Esophagus squamous epithelium (tissue), 5 donors: ENCODE measurements at regions not wholly inside any gene's neighbourhood (a gene's known extent, or its start where the extent isn't known, plus 50 kb on each side); places are given as distances from the start of the nearest gene placed in this dataset.

Experiments used
- DNase-seq: peaks from one replicate; lab custom pipeline; 2025; lab: John Stamatoyannopoulos, UW
- H3K27ac ChIP-seq, 4 donors: fragments of 200-600 bp; sonication (generic); one replicate each; pipeline ENCODE4 v1.5.1; 2016 to 2019; ENCODE audit warnings: mild to moderate bottlenecking in 1 of 4
- H3K27me3 ChIP-seq, 4 donors: fragments of 200-600 bp; sonication (generic); 1 replicate in 3 of 4; 2 replicates in 1 of 4; pipeline versions ENCODE4 v1.5.1 to v1.6.0; 2017 to 2021; ENCODE audit warnings: antibody characterized with exemption in 1 of 4
- H3K36me3 ChIP-seq, 3 donors: fragments of 200-600 bp; sonication (generic); one replicate each; pipeline ENCODE4 v1.5.1; 2016 to 2019
- H3K4me1 ChIP-seq, 3 donors: fragments of 200-600 bp; sonication (generic); one replicate each; pipeline ENCODE4 v1.5.1; 2017 to 2019
- H3K4me3 ChIP-seq, 4 donors: fragments of 200-600 bp; sonication (generic); 1 replicate in 3 of 4; 2 replicates in 1 of 4; pipeline ENCODE4 v1.5.1; 2016 to 2019; ENCODE audit warnings: mild to moderate bottlenecking in 2 of 4, moderate library complexity in 1 of 4
- H3K9me3 ChIP-seq, 3 donors: fragments of 200-600 bp; sonication (generic); one replicate each; pipeline ENCODE4 v1.5.1; 2016 to 2019
- POLR2A ChIP-seq, 4 donors: fragments of 450-650 bp; IDR thresholded peaks; one replicate each; pipeline ENCODE4 v1.6.1; 2017; ENCODE audit warnings: antibody characterized with exemption in 4 of 4, mild to moderate bottlenecking in 4 of 4, moderate library complexity in 3 of 4
- WGBS, 2 donors: methylation state at CpG; one replicate each; pipeline ENCODE4 v1.1.5; 2018; 5-methylcytosine and 5-hydroxymethylcytosine counted together
- intact Hi-C: fragments of 100-400 bp; cut with DNase I; formaldehyde crosslinking; loops from one replicate; pipeline ENCODE4 v1.15.0; 2022
- TF ChIP-seq, protein P1 (sequence below), 6 experiments: fragments of 450-650 bp in 4 of 6; fragments of 200-600 bp in 2 of 6; sonication (generic) in 2 of 6; IDR thresholded peaks; one replicate each; pipeline ENCODE4 v1.5.1; 2016 to 2019; ENCODE audit warnings: antibody characterized with exemption in 6 of 6, mild to moderate bottlenecking in 4 of 6, moderate library complexity in 4 of 6
- donor health status: DM: yes; HTN: yes; CAD: no.

DNA sequence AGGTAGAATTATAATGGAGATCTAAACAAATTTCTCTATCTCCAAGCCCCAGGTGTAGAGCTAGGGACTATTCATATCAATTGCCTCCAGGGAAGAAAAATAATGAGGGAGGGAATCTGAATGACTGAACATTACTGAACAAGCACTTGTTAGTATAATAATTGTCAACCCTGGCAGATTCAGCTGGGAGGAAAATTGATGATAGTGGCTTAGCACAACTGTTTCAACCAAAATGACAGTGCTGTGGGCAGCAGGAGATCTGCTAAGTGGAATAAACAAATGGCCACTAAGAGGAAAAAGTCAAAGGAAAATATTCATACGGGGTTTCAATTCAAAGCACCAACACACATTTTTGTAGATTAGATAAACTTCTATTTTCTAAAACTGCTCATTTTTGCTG, 294.9 kb upstream of the ZNF385D start:
- Histone ChIP-seq H3K9me3 (no peaks in the 10 kb centered on the region), H3K27me3 (no peaks in the 10 kb centered on the region), H3K4me1 (no peaks in the 10 kb centered on the region), H3K27ac (no peak overlapping the region), H3K36me3 (no peaks in the 10 kb centered on the region), H3K4me3 (no peak overlapping the region)
- no peak for DNase-seq
- intact Hi-C loops, result no loop called here
- 24 to 41% methylated on average over 1 of the region's 1 CpG for WGBS, 2 donors
- TF ChIP-seq POLR2A (IDR thresholded peaks at IDR 0.05), result no peak
- TF ChIP-seq, protein P1, sequence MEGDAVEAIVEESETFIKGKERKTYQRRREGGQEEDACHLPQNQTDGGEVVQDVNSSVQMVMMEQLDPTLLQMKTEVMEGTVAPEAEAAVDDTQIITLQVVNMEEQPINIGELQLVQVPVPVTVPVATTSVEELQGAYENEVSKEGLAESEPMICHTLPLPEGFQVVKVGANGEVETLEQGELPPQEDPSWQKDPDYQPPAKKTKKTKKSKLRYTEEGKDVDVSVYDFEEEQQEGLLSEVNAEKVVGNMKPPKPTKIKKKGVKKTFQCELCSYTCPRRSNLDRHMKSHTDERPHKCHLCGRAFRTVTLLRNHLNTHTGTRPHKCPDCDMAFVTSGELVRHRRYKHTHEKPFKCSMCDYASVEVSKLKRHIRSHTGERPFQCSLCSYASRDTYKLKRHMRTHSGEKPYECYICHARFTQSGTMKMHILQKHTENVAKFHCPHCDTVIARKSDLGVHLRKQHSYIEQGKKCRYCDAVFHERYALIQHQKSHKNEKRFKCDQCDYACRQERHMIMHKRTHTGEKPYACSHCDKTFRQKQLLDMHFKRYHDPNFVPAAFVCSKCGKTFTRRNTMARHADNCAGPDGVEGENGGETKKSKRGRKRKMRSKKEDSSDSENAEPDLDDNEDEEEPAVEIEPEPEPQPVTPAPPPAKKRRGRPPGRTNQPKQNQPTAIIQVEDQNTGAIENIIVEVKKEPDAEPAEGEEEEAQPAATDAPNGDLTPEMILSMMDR (IDR thresholded peaks at IDR 0.05), result no peak

DNA sequence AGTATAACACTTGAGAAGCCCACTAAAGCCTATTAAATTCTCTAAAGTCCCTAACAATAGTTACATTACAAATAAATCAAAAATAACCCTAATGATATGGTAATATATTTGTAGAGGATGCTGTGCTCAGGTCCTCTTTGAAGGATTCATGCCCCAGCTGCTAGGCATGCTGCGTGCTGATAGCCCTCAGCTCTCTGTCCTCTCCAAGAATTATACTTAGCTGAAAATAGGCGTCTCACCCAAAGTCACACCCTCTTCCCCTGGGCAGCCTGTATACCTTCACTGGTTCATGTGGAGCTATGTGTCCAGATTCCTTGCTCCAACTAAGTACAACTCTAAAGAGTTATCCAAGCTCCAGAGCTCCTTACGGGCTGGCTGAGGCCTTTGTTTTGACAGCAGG, 312.5 kb upstream of the ZNF385D start:
- Histone ChIP-seq H3K27me3 (no peaks in the 10 kb centered on the region), H3K4me3 (no peak overlapping the region), H3K4me1 (no peaks in the 10 kb centered on the region), H3K36me3 (no peaks in the 10 kb centered on the region), H3K9me3 (no peaks in the 10 kb centered on the region), H3K27ac (no peak overlapping the region)
- DNase-seq, result no peak
- TF ChIP-seq POLR2A (IDR thresholded peaks at IDR 0.05), result no peak
- TF ChIP-seq, protein P1 (IDR thresholded peaks at IDR 0.05), result no peak
- intact Hi-C loops, result no loop called here
- WGBS, 2 donors, result 75 to 80% methylated on average over 3 of the region's 3 CpGs

DNA sequence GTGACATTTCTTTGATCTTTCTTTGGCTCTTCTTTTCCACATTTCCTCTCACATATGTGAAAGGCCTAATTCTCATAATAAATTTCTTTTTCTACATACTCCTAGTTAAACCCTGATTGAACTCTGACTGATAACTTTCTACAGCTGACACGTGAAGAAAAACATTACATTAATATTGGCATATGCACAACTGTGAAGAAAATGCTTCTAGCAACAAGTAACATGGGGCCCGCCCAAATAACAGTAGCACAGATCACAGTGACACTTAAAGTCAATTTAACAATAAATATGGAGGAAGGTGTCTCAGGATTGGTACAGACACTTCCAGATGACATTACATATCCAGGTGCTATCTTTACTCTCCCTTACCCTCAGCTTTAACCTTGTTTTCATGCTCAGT, 317.6 kb upstream of the ZNF385D start:
- WGBS, 2 donors, result 56 to 58% methylated on average over 2 of the region's 2 CpGs
- TF ChIP-seq, protein P1 (IDR thresholded peaks at IDR 0.05), result no peak
- TF ChIP-seq POLR2A (IDR thresholded peaks at IDR 0.05), result no peak
- Histone ChIP-seq H3K4me1 (no peaks in the 10 kb centered on the region), H3K36me3 (no peaks in the 10 kb centered on the region), H3K27me3 (no peaks in the 10 kb centered on the region), H3K27ac (no peak overlapping the region), H3K9me3 (no peaks in the 10 kb centered on the region), H3K4me3 (no peak overlapping the region)
- intact Hi-C loops, result no loop called here
- DNase-seq, result no peak

DNA sequence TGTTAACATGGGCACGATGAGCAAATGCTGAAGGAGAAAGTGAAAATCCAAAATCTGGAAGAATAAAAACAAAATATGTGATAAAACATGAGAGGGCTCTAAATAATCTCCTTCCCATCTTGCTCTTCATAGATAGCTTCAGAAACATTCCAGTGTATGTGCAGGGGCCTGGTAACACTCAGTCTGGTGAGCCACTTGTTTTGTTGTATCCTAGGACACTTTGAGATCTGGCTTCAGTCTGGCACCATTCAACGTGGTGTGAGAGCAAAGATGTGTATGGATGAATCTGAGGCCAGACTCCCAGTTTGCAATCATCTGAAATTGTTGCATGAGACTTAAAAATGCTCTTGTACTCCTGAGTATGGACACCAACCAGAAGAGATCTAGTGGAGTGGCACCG, 337.2 kb upstream of the ZNF385D start:
- Histone ChIP-seq H3K9me3 (no peaks in the 10 kb centered on the region), H3K27me3 (no peaks in the 10 kb centered on the region), H3K36me3 (no peaks in the 10 kb centered on the region), H3K4me1 (peaks cover 0 to 4% (median 0%) of the 10 kb centered on the region in 3 donors), H3K27ac (no peak overlapping the region), H3K4me3 (no peak overlapping the region)
- DNase-seq, result no peak
- 64% methylated on average over 3 of the region's 3 CpGs for WGBS, 2 donors
- TF ChIP-seq, protein P1 (IDR thresholded peaks at IDR 0.05), result no peak
- no peak for TF ChIP-seq POLR2A (IDR thresholded peaks at IDR 0.05)
- intact Hi-C loops, result no loop called here

DNA sequence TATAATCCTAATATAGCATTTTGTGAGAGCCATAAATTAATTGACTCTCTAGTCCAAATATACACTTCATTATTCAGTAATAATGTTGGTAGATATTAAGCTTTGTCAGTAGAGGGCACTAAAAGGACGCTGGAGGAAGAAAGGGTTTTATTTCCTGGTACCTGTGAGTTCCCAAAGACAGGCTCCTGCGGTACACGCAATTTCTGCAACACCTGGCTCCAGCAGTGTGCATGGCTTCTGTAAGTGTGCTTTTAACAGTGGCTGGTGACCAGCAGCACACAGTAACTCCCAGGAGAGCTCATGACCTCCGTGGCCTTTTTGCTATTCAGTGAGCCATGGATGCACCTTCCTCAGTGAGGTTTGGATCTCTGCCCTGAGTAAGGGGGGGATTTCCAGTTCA, 338.3 kb upstream of the ZNF385D start:
- TF ChIP-seq, protein P1 (IDR thresholded peaks at IDR 0.05), result peak in 5 of 6 experiments; percentile 5 to 50 (median 36)
- TF ChIP-seq POLR2A (IDR thresholded peaks at IDR 0.05), result no peak
- peaks cover 0 to 4% (median 0%) of the 10 kb centered on the region in 3 donors for H3K4me1 ChIP-seq
- no peak overlapping the region for H3K4me3 ChIP-seq
- no peak for DNase-seq
- H3K27me3 ChIP-seq, result no peaks in the 10 kb centered on the region
- H3K9me3 ChIP-seq, result no peaks in the 10 kb centered on the region
- intact Hi-C loops, result no loop called here
- no peaks in the 10 kb centered on the region for H3K36me3 ChIP-seq
- 11 to 16% methylated on average over 4 of the region's 4 CpGs for WGBS, 2 donors
- H3K27ac ChIP-seq, result no peak overlapping the region
